Left renal cortex interstitium (tissue), 4 donors: ENCODE measurements at regions not wholly inside any gene's neighbourhood (a gene's known extent, or its start where the extent isn't known, plus 50 kb on each side); places are given as distances from the start of the nearest gene placed in this dataset.
"Not testable (repeated sequence)": the region's sequence is repeated elsewhere in the genome, so short reads cannot be mapped to it uniquely, and the experiment has no call there.

Source experiments
- DNase-seq, 4 donors: peaks; one replicate each; pipeline ENCODE4 v3.0.0-alpha.2; 2013; ENCODE audit warnings: low read depth in 4 of 4, low spot score in 2 of 4, missing footprints in 1 of 4

DNA sequence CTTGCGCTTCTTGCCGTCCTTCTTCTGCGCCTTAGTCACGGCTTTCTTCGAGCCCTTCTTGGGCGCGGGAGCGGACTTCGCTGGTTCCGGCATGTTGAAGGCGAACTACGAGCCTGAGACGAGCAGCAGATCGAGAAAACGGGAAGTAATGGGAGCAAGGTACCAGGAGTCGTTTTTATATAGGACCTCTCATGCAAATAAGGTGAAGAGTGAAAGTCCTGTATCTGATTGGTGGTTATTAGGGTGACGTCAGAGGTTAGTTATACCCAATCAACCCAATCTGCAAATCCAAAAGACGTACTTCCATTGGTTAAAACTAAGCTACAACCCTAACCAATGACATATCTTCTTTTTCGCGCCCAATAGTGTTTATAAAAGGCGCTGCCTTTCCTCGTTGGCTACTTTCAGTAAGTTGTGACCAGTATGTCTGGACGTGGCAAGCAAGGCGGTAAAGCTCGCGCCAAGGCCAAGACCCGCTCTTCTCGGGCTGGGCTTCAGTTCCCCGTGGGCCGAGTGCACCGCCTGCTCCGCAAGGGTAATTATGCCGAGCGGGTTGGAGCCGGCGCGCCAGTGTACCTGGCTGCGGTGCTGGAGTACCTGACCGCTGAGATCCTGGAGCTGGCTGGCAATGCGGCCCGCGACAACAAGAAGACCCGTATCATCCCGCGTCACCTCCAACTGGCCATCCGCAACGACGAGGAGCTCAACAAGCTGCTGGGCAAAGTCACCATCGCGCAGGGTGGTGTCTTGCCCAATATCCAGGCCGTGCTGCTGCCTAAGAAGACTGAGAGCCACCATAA lies 100.6 kb upstream of the PRSS16 start:
- peak; percentile 97 to 99 (median 98) for DNase-seq

- DNase-seq: no peak
These were observed 99.1 kb upstream of the PRSS16 start for GRCh38 chr6:27148404-27148795.

- no peak for DNase-seq
These were observed 98.4 kb upstream of the PRSS16 start for GRCh38 chr6:27149150-27149549.

GRCh38 chr6:27154696-27155095 lies 92.8 kb upstream of the PRSS16 start:
- no peak for DNase-seq

DNA sequence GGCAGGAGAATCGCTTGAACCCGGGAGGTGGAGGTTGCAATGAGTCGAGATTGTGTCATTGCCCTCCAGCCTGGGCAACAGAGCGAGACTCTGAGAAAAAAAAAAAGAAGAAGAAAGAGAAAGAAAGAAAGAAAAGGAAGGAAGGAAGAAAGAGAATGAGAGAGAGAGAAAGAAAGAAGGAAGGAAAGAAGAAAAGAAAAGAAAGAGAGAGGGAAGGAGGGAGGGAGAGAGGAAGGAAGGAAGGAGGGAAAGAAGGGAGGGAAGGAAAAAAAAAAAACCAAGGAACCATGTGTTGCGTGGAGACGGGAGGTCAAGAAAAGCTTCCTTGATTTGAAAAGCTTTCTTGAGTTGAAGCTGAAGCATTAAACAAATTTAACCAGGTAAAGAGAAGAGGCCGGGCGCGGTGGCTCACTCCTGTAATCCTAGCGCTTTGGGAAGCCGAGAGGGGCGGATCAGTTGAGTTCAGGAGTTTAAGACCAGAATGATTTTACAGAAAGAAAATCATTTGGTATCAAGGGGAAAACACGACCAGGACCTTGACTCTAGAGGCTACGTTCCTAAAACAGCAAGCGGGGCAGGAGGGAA lies 90.5 kb upstream of the PRSS16 start:
- no peak for DNase-seq

DNA sequence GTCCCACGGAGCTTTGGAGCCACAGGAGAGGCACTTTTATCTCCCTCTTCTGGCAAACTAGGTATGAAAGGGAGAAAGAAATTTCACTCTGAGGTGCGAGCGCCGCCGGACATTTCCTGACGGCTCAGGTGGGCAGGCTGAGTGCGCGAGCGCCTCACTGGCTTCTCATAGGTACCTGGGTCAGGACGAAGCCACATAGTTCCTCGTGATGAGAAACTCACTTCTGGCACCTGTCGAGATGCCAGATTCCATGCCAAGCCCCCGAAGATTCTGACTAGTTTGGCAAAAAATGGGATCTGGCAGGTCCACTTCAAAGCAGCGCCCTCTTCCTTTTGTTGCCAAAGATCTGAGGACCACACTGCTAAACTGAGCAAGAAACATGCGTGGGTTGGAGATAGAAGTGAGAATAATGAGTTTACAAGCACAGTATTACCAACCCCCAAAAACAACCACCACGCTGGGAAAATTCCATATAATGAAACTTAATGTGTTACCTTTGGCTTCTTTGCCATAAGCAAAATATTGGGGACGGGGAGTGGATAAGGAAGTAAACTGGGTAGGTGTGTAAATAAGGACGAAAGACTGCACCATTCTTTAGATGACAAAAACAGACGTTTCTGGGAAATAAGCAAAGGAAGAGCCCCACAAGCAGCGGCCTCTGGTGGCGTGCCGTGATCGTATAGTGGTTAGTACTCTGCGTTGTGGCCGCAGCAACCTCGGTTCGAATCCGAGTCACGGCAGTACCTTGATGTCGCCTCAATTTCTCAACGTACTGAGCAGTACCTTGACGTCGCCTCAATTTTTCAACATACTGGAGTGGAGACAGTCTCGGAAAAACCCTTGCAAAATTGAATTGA lies 89.8 kb upstream of the PRSS16 start:
- peak in 1 of 4 donors; percentile 71 for DNase-seq

DNA sequence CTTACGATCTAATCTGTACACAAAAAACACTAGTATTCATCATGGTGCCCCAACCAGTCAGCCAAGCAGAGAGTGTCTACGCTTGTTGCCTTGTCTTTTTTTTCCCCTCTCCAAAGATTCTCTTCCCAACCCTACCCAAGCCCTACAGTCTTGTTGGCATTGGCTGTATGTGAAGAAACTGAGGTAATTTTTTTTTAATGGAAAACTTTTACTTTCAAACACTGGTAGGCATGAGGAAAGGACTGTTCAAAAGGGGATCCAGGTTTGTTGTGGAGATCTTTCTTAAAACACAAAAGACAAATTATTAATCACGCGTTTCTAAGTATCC lies 89.2 kb upstream of the PRSS16 start:
- no peak for DNase-seq

DNA sequence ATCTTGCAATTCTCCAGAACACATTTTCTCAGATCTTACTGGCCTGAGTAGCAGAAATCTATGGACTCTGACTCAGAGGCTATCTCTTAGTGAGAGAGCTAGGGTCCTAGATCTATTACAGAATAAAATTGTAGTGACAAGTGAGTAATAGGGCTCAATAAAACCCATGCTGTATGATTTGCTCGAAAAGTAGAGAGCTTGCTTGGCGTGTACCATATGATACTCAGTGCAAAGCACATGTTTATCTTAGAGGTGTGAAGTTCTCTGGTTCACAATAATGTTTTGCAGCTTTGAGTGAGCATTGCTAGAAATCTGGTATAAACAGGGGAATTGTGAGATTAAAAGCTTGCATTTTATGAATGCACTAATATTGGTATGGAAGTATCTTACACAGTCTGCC lies 87.8 kb upstream of the PRSS16 start:
- no peak for DNase-seq

DNA sequence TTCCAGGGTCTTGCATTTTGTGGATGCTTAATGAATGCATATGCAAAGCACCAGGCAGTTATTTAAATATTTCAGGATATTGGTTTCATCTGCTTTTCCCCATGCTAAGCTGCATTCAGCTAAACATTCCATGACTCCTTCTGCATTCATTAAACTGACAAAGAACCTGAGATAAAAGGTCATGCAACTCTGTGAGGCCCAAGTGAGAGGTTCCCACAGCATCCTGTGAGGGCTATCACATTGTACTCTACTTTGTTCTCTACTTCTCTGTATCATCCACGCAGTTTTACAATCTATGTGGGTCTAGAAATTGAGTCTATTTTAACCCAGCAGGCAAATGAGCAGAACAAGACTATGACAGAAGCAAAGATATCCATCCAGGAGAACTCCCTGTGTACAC lies 86.4 kb upstream of the PRSS16 start:
- DNase-seq: no peak

DNA sequence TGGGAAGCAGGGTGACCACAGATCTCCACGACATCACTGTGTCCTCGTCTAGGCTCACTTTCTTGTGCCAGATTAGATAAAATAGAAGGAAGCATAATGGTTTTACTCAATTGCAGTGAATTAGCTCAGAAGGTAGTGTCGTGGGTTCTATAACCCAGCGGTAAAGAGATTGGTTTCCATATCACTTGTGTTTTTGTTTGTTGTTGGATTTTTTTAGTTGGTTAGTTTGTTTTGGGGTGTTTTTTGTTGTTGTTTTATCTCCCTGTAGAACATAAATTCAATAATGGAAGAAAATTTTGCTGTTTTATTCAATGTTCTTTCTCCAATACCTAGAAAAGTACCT lies 85.9 kb upstream of the PRSS16 start:
- no peak for DNase-seq

DNA sequence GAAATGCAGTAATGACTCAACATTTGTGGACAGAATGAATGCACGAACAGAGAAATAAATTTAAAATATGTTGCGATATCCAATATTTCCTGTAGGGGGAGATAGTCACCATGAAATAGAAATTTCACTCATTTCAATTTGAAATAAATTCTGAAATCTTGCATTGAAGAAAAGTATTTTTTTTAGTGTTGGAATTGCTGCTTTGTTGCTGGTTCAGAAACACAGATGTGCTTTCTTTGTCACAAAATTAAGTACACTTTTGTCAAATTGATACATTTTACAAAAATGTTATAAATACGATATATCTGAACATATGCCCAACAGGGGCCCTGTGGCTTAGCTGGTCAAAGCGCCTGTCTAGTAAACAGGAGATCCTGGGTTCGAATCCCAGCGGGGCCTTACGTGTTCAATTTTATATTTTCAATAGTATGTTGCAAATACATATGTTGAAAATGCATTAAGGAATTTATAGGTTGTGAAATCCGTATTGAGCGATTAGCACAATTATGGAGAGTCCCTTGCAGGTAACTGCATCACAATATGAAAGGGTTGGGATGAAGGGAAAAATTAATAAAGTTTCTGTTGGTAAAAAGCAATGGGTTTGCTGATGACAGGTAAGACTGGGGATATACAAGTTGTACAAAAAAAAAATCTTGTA lies 85.4 kb upstream of the PRSS16 start:
- DNase-seq: no peak

GRCh38 chr6:27163834-27164233 lies 83.7 kb upstream of the PRSS16 start:
- no peak for DNase-seq

GRCh38 chr6:27168108-27168507 lies 79.4 kb upstream of the PRSS16 start:
- DNase-seq: no peak

DNA sequence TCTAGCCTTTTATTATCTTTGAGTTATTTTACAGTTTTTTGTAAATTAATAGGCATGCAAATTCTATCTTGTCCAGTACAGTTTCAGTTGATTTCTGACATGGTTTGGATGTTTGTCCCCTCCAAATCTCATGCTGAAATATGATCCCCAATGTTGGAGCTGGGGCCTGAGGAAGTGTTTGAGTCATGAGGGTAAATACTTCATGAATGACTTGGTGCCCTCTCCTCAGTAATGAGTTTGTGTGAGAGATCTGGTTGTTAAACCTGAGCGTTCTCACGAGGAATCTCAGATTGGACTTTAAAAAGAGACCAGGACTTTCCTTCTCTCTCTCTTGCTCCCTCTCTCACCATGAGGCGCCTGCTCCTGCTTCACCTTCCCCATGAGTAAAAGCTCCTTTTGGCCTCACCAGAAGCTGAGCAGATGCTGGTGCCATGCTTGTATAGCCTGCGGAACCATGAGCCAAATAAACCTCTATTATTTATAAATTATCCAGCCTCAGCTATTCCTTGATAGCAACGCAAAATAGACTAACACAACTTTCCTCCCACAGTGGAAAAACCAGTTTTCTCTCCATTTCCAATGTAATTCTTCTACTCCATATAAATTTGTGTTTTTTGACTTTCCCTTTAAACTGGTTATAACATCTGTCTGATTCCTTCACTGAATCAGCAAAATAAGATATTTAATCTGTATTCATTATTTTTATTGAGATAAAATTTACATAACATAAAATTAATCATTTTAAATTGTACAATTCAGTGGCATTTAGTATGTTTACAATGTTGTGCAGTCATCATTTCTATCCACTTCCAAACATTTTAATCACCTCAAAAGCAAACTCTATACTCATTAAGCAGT lies 78.7 kb upstream of the PRSS16 start:
- no peak for DNase-seq

- not testable (repeated sequence) for DNase-seq
These were observed 74.8 kb upstream of the PRSS16 start for GRCh38 chr6:27172524-27173231.

GRCh38 chr6:27173232-27173601 lies 74.3 kb upstream of the PRSS16 start:
- not testable (repeated sequence) for DNase-seq

GRCh38 chr6:27174958-27175357 lies 72.5 kb upstream of the PRSS16 start:
- DNase-seq: no peak

- DNase-seq: no peak
These were observed 71.4 kb upstream of the PRSS16 start for GRCh38 chr6:27176096-27176495.

DNA sequence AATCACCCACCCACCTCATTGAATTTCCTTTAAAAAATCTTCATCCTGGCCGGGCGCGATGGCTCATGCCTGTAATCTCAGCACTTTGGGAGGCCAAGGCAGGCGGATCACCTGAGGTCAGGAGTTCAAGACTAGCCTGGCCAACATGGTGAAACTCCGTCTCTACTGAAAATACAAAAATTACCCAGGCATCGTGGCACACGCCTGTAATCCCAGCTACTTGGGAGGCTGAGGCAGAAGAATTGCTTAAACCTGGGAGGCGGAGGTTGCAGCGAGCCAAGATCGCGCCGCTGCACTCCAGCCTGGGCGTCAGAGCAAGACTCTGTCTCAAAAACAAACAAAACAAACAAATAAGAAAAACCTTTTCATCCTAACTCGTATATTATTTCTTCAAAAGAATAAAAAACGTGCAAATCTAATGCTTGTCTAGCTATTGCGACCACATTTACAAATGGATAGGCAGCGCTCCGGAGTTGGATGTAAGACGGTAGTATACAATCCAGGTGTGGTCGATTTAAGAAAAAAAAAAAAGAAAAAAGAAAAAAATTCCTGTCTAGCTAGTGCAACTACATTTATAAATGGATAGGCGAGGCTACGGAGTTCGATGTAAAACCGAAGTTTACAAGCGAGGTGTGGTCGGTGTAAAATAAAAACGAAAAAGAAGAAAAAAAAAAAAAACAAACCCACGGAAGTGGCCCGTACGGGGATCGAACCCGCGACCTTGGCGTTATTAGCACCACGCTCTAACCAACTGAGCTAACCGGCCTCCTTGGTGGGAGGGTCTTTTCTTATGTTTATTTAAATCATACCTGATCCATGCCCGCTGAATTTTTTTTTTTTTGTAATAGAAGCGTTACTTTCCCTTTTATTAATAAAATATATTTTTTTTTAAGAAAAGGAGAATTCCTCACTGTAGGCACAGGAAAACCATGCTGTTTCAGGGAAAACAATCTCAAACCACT lies 70.7 kb upstream of the PRSS16 start:
- peak in 2 of 4 donors; percentile 46 to 66 for DNase-seq
